H9 (cell line): ENCODE measurements at regions not wholly inside any gene's neighbourhood (a gene's known extent, or its start where the extent isn't known, plus 50 kb on each side); places are given as distances from the start of the nearest gene placed in this dataset.

Experiments
- DNase-seq: peaks from one replicate; pipeline ENCODE4 v3.0.0-alpha.2; 2017
- H2AFZ ChIP-seq: one replicate; pipeline ENCODE4 v1.6.1; 2013; ENCODE audit warnings: mild to moderate bottlenecking, low read length, control low read depth, moderate library complexity
- H2AK5ac ChIP-seq: 2 replicates; pipeline ENCODE4 v1.6.1; 2013; ENCODE audit warnings: low read length, control low read depth, mixed read lengths; ENCODE audit not compliant: insufficient read length
- H2BK120ac ChIP-seq: one replicate; pipeline ENCODE4 v1.6.1; 2013; ENCODE audit warnings: low read depth, mild to moderate bottlenecking, low read length, control low read depth, inconsistent platforms; ENCODE audit not compliant: poor library complexity, severe bottlenecking
- H2BK12ac ChIP-seq: 2 replicates; pipeline ENCODE4 v1.6.1; 2013; ENCODE audit warnings: low read length, control low read depth, mixed read lengths, low read depth; ENCODE audit not compliant: insufficient read length
- H2BK15ac ChIP-seq: 2 replicates; pipeline ENCODE4 v1.6.1; 2013; ENCODE audit warnings: low read depth, low read length, control low read depth
- H2BK20ac ChIP-seq: one replicate; pipeline ENCODE4 v1.6.1; 2013; ENCODE audit warnings: low read depth, mild to moderate bottlenecking, low read length, control low read depth, inconsistent platforms; ENCODE audit not compliant: poor library complexity, severe bottlenecking
- H2BK5ac ChIP-seq: 2 replicates; pipeline ENCODE4 v1.6.1; 2013; ENCODE audit warnings: low read length, control low read depth, mixed read lengths; ENCODE audit not compliant: insufficient read length
- H3K14ac ChIP-seq: 2 replicates; pipeline ENCODE4 v1.6.1; 2013; ENCODE audit warnings: low read length, control low read depth; ENCODE audit not compliant: insufficient read depth
- H3K18ac ChIP-seq: 2 replicates; pipeline ENCODE4 v1.6.1; 2013; ENCODE audit warnings: low read depth, mild to moderate bottlenecking, mixed read lengths, low read length, control low read depth; ENCODE audit not compliant: insufficient read length
- H3K23ac ChIP-seq: 2 replicates; pipeline ENCODE4 v1.6.1; 2013; ENCODE audit warnings: low read length, control low read depth, mixed read lengths, low read depth; ENCODE audit not compliant: insufficient read length
- H3K23me2 ChIP-seq: 2 replicates; pipeline ENCODE4 v1.6.1; 2013; ENCODE audit warnings: low read depth, mild to moderate bottlenecking, mixed read lengths, low read length, control low read depth; ENCODE audit not compliant: insufficient read length, poor library complexity, severe bottlenecking
- H3K27ac ChIP-seq: 2 replicates; pipeline ENCODE4 v1.5.1; 2013; ENCODE audit warnings: low read length, control low read depth, mixed read lengths, low read depth; ENCODE audit not compliant: insufficient read length
- H3K27me3 ChIP-seq: 2 replicates; pipeline ENCODE4 v1.6.1; 2013; ENCODE audit warnings: low read length, control low read depth, inconsistent platforms; ENCODE audit not compliant: insufficient read depth
- H3K4ac ChIP-seq: 2 replicates; pipeline ENCODE4 v1.6.1; 2013; ENCODE audit warnings: low read depth, mild to moderate bottlenecking, control low read depth, inconsistent platforms, low read length, moderate library complexity
- H3K4me1 ChIP-seq: 2 replicates; pipeline ENCODE4 v1.6.1; 2013; ENCODE audit warnings: low read length, control low read depth, inconsistent platforms; ENCODE audit not compliant: insufficient read depth
- H3K4me2 ChIP-seq: 2 replicates; pipeline ENCODE4 v1.6.1; 2013; ENCODE audit warnings: low read length, control low read depth, mixed read lengths; ENCODE audit not compliant: insufficient read length, insufficient read depth
- H3K56ac ChIP-seq: 2 replicates; pipeline ENCODE4 v1.6.1; 2013; ENCODE audit warnings: low read depth, mild to moderate bottlenecking, mixed read lengths, low read length, control low read depth; ENCODE audit not compliant: insufficient read length
- H3K79me1 ChIP-seq: 2 replicates; pipeline ENCODE4 v1.6.1; 2013; ENCODE audit warnings: low read depth, mild to moderate bottlenecking, moderate library complexity, low read length, control low read depth, inconsistent platforms; ENCODE audit not compliant: insufficient read depth, poor library complexity, severe bottlenecking
- H3K79me2 ChIP-seq: 2 replicates; pipeline ENCODE4 v1.6.1; 2013; ENCODE audit warnings: low read length, control low read depth, inconsistent platforms; ENCODE audit not compliant: insufficient read depth
- H3K9ac ChIP-seq: 2 replicates; pipeline ENCODE4 v1.6.1; 2013; ENCODE audit warnings: low read length, control low read depth, mixed read lengths; ENCODE audit not compliant: insufficient read length; ENCODE audit errors: extremely low read depth
- H3K9me3 ChIP-seq: one replicate; pipeline ENCODE4 v1.6.1; 2013; ENCODE audit warnings: low read depth, low read length, inconsistent platforms; ENCODE audit not compliant: control insufficient read depth
- H3T11ph ChIP-seq: one replicate; pipeline ENCODE4 v1.6.1; 2013; ENCODE audit warnings: mild to moderate bottlenecking, low read length, control low read depth, inconsistent platforms
- H4K20me1 ChIP-seq: one replicate; pipeline ENCODE4 v1.6.1; 2013; ENCODE audit not compliant: control insufficient read depth, insufficient read length, insufficient read depth
- H4K5ac ChIP-seq: 2 replicates; pipeline ENCODE4 v1.6.1; 2013; ENCODE audit warnings: low read depth, mild to moderate bottlenecking, mixed read lengths, low read length, control low read depth; ENCODE audit not compliant: insufficient read length
- H4K8ac ChIP-seq: replicated peaks from 2 replicates; pipeline ENCODE4 v1.6.1; 2013; ENCODE audit warnings: low read length, control low read depth, mixed read lengths, low read depth; ENCODE audit not compliant: insufficient read length
- H4K91ac ChIP-seq: 2 replicates; pipeline ENCODE4 v1.6.1; 2013; ENCODE audit warnings: low read depth, mild to moderate bottlenecking, moderate library complexity, mixed read lengths, low read length, control low read depth; ENCODE audit not compliant: insufficient read length
- H3K27ac Mint-ChIP-seq, 3 experiments: 2 replicates in 2 of 3; 3 replicates in 1 of 3; pipeline ENCODE4 v1.8.0; 2020 to 2021; ENCODE audit warnings: mixed read lengths in 3 of 3, mild to moderate bottlenecking in 1 of 3, moderate library complexity in 1 of 3
- H3K27me3 Mint-ChIP-seq: 2 replicates; pipeline ENCODE4 v1.8.0; 2021; ENCODE audit warnings: low read depth, mild to moderate bottlenecking, moderate library complexity, mixed read lengths
- H3K36me3 Mint-ChIP-seq, 3 experiments: 2 replicates in 2 of 3; 3 replicates in 1 of 3; pipeline ENCODE4 v1.8.0; 2020 to 2021; ENCODE audit warnings: low read depth in 3 of 3, mixed read lengths in 3 of 3; ENCODE audit not compliant: insufficient read depth in 1 of 3
- H3K4me1 Mint-ChIP-seq, 2 experiments: 2 replicates each; pipeline ENCODE4 v1.8.0; 2020; ENCODE audit warnings: mixed read lengths in 2 of 2
- H3K4me3 Mint-ChIP-seq, 2 experiments: 2 replicates in 1 of 2; 3 replicates in 1 of 2; pipeline ENCODE4 v1.8.0; 2020 to 2021; ENCODE audit warnings: mild to moderate bottlenecking in 2 of 2, mixed read lengths in 2 of 2, moderate library complexity in 1 of 2
- H3K9me3 Mint-ChIP-seq, 2 experiments: 2 replicates in 1 of 2; 3 replicates in 1 of 2; pipeline ENCODE4 v1.8.0; 2020; ENCODE audit warnings: mild to moderate bottlenecking in 2 of 2, mixed read lengths in 2 of 2, moderate library complexity in 1 of 2
- WGBS: extraction: QIAGEN DNeasy Blood & Tissue Kit; methylation state at CpG from one replicate; pipeline ENCODE4 v1.1.7; 2013; ENCODE audit warnings: missing lambda C conversion rate, low lambda C conversion rate, mixed read lengths; ENCODE audit not compliant: insufficient read length; ENCODE audit errors: extremely low coverage; 5-methylcytosine and 5-hydroxymethylcytosine counted together
- TF ChIP-seq, protein P1 (sequence below): fragments of 200-600 bp; sonication (generic); conservative IDR thresholded peaks from 3 replicates; pipeline ENCODE4 v1.8.0; 2021; ENCODE audit warnings: antibody characterized with exemption, mild to moderate bottlenecking

DNA sequence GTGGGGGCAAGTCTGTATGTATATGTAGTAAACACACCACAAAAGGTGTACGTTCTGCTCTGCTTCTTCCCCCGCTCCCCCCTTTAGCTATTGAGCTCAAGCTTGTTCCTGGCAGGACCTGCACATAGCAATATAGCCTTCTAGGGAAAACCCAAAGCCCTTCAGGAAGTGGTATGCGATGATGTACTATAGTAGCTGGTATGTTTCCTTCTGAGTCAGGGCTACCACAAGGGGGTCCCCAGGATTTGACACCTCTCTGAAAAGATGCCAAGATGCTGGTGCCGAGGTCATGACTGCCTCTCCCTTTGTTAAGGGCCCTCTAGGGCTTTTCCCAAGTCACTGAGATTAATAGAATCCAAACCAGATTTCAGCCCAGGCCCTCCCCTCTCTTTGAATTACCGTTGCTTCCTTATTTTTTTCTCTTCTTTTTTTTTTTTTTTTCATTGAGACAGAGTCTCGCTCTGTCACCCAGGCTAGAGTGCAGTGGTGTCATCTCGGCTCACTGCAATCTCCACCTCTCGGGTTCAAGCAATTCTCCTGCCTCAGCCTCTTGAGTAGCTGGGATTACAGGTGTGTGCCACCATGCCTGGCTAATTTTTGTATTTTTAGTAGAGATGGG, 268.4 kb downstream of the ETS1 start:
- Histone ChIP-seq H4K20me1 (no peaks in the 10 kb centered on the region), H3K23me2 (no peaks in the 10 kb centered on the region), H3K27me3 (no peaks in the 10 kb centered on the region), H3K4me1 (no peaks in the 10 kb centered on the region), H2BK5ac (no peak overlapping the region), H3K79me2 (no peaks in the 10 kb centered on the region), H3K79me1 (no peaks in the 10 kb centered on the region), H3K27ac (no peak overlapping the region), H3K9me3 (peaks cover 8% of the 10 kb centered on the region), H4K91ac (no peak overlapping the region), H2AK5ac (no peak overlapping the region), H3K56ac (no peak overlapping the region), H4K8ac (no peak overlapping the region), H3K23ac (no peak overlapping the region), H3K9ac (no peak overlapping the region), H2BK15ac (no peak overlapping the region), H3K4me2 (no peak overlapping the region), H2BK20ac (no peak overlapping the region), H3T11ph (no peak overlapping the region), H4K5ac (no peak overlapping the region), H2AFZ (no peak overlapping the region), H2BK120ac (no peak overlapping the region), H2BK12ac (no peak overlapping the region), H3K18ac (no peak overlapping the region), H3K4ac (no peak overlapping the region), H3K14ac (no peak overlapping the region)
- no peaks in the 10 kb centered on the region for H3K27me3 Mint-ChIP-seq
- H3K4me1 Mint-ChIP-seq, result no peaks in the 10 kb centered on the region
- peaks cover 16 to 18% of the 10 kb centered on the region in 2 experiments for H3K9me3 Mint-ChIP-seq
- TF ChIP-seq, protein P1, sequence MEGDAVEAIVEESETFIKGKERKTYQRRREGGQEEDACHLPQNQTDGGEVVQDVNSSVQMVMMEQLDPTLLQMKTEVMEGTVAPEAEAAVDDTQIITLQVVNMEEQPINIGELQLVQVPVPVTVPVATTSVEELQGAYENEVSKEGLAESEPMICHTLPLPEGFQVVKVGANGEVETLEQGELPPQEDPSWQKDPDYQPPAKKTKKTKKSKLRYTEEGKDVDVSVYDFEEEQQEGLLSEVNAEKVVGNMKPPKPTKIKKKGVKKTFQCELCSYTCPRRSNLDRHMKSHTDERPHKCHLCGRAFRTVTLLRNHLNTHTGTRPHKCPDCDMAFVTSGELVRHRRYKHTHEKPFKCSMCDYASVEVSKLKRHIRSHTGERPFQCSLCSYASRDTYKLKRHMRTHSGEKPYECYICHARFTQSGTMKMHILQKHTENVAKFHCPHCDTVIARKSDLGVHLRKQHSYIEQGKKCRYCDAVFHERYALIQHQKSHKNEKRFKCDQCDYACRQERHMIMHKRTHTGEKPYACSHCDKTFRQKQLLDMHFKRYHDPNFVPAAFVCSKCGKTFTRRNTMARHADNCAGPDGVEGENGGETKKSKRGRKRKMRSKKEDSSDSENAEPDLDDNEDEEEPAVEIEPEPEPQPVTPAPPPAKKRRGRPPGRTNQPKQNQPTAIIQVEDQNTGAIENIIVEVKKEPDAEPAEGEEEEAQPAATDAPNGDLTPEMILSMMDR, result no peak
- no peak overlapping the region for H3K4me3 Mint-ChIP-seq
- H3K36me3 Mint-ChIP-seq, result peaks cover 10 to 18% (median 12%) of the 10 kb centered on the region in 3 experiments; a peak in 6 of 7 replicates
- H3K27ac Mint-ChIP-seq, result no peak overlapping the region
- DNase-seq, result no peak
- no CpG with 5 or more reads among the region's 8 CpGs for WGBS
